Caki2 (cell line): ENCODE measurements at regions not wholly inside any gene's neighbourhood (a gene's known extent, or its start where the extent isn't known, plus 50 kb on each side); places are given as distances from the start of the nearest gene placed in this dataset.
A peak's percentile ranks its signal among the peaks of the same experiment; 100 is the strongest.
"Not testable (repeated sequence)": the region's sequence is repeated elsewhere in the genome, so short reads cannot be mapped to it uniquely, and the experiment has no call there.

ENCODE experiments used
- DNase-seq: peaks from one replicate; pipeline ENCODE4 v3.0.0-alpha.2; 2015; ENCODE audit warnings: low read depth
- in situ Hi-C: cut with HindIII; loops from 2 replicates; pipeline ENCODE4 v1.10.0; 2016; ENCODE audit warnings: low sequenced_read_pairs, low pct_unique_long_range_greater_than_20kb, mixed read lengths

- in situ Hi-C loops, result no loop called here
- peak; percentile 89 for DNase-seq
Measured at GRCh38 chr13:110047496-110047895, 259.5 kb downstream of the COL4A1 start.

- in situ Hi-C loops, result no loop called here
- no peak for DNase-seq
Measured at GRCh38 chr13:110046811-110047210, 260.1 kb downstream of the COL4A1 start.

GRCh38 chr13:110045919-110046318, 259.5 kb upstream of the IRS2 start:
- in situ Hi-C loops, result no loop called here
- DNase-seq, result no peak

- DNase-seq, result no peak
- in situ Hi-C loops, result no loop called here
Measured at GRCh38 chr13:110045202-110045601, 258.8 kb upstream of the IRS2 start.

GRCh38 chr13:110044551-110045111, 258.2 kb upstream of the IRS2 start:
- DNase-seq, result peak; percentile 18
- in situ Hi-C loops, result no loop called here

GRCh38 chr13:110042253-110042950, 256.0 kb upstream of the IRS2 start:
- in situ Hi-C loops, result no loop called here
- DNase-seq, result no peak

GRCh38 chr13:110041638-110042037, 255.3 kb upstream of the IRS2 start:
- DNase-seq, in situ Hi-C loops: not testable (repeated sequence)

- no peak for DNase-seq
- in situ Hi-C loops, result no loop called here
Measured at GRCh38 chr13:110037925-110038573, 251.7 kb upstream of the IRS2 start.

GRCh38 chr13:110036060-110036459, 249.7 kb upstream of the IRS2 start:
- in situ Hi-C loops, result no loop called here
- DNase-seq, result no peak

- in situ Hi-C loops, result no loop called here
- no peak for DNase-seq
Measured at GRCh38 chr13:110034031-110034549, 247.7 kb upstream of the IRS2 start.

- in situ Hi-C loops, result no loop called here
Measured at GRCh38 chr13:110032969-110033368, 246.6 kb upstream of the IRS2 start.

GRCh38 chr13:110030394-110030928, 244.1 kb upstream of the IRS2 start:
- in situ Hi-C loops, result no loop called here
- DNase-seq, result no peak

More at GRCh38 chr13:110032969-110033368, 246.6 kb upstream of the IRS2 start:
- DNase-seq, result no peak

GRCh38 chr13:110028838-110029621, 242.6 kb upstream of the IRS2 start:
- in situ Hi-C loops, result no loop called here
- no peak for DNase-seq

- DNase-seq, result no peak
- in situ Hi-C loops, result no loop called here
Measured at GRCh38 chr13:110028311-110028710, 241.9 kb upstream of the IRS2 start.

GRCh38 chr13:110027470-110028240, 241.3 kb upstream of the IRS2 start:
- in situ Hi-C loops, result no loop called here
- DNase-seq, result no peak

- DNase-seq, result no peak
- in situ Hi-C loops, result no loop called here
Measured at GRCh38 chr13:110024645-110024980, 238.2 kb upstream of the IRS2 start.

- in situ Hi-C loops, result no loop called here
- DNase-seq, result no peak
Measured at GRCh38 chr13:110023729-110024644, 237.6 kb upstream of the IRS2 start.
